NOMO-1 treated with dmso at 0.1 percent for 144 hours (cell line): ENCODE measurements at regions not wholly inside any gene's neighbourhood (a gene's known extent, or its start where the extent isn't known, plus 50 kb on each side); places are given as distances from the start of the nearest gene placed in this dataset.

Experiments
- DNase-seq: peaks from one replicate; lab custom pipeline; 2025; ENCODE audit not compliant: unreplicated experiment; lab: John Stamatoyannopoulos, UW

DNA sequence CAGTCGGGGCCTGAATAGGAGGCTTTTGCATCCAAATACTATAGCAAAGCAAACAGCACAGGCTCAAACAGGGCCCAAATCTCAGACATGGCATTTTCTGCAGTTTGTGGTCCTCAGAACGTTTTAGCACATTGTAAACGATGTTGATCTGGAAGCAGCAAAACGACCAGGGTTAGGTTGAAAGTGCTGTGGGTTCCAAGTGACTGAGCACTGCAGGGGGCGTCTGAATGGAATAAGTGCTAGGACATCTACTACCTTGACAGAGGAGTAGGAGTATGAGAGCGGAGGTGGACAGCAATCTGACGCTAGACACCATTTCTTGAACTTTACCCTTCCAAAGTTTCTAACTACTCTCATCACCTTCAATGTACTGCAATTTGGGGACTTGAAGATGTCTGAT is 214.9 kb downstream of the BARHL2 start:
- DNase-seq = no peak

DNA sequence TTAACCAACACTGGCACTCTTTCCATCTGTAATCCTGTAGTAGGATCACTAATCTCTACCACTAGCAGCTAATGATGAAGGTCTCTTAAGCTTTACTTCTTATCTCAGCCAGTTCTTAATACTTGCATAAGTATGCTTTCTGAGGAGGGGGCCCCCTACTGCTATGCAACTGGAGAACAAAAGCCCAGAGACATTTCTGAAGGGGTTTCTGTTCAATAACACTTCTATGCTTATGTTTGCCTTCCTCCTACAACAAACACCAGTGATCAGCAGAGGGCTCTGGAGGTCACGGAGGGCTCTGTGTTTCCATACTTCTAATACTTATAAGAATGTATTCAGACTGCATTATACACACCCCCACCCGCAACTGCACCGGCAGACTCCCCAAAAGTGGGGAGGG is 215.8 kb downstream of the BARHL2 start:
- DNase-seq = no peak

- no peak for DNase-seq
Measured at GRCh38 chr1:90494748-90495282, 222.3 kb downstream of the BARHL2 start.

GRCh38 chr1:90488451-90488850 is 228.7 kb downstream of the BARHL2 start:
- no peak for DNase-seq

DNA sequence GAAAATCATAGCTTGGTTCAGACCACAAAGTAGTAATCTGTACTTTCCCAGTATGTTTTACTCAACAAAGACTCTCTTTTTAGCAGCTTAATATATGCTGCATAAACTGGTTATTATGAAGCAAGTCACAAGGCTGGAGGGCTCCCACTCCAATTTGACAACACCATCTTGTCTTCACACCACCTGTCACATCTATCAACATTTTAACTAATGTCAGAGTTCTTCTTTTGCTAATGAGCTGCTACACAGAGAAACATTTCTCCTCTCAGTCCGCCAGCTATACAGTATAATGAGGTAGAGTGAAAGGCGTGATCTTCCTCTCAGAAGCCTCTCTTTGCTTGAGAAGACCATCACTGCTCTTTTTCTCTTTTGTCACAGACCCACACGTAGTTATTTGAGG is 230.1 kb downstream of the BARHL2 start:
- DNase-seq = no peak

DNA sequence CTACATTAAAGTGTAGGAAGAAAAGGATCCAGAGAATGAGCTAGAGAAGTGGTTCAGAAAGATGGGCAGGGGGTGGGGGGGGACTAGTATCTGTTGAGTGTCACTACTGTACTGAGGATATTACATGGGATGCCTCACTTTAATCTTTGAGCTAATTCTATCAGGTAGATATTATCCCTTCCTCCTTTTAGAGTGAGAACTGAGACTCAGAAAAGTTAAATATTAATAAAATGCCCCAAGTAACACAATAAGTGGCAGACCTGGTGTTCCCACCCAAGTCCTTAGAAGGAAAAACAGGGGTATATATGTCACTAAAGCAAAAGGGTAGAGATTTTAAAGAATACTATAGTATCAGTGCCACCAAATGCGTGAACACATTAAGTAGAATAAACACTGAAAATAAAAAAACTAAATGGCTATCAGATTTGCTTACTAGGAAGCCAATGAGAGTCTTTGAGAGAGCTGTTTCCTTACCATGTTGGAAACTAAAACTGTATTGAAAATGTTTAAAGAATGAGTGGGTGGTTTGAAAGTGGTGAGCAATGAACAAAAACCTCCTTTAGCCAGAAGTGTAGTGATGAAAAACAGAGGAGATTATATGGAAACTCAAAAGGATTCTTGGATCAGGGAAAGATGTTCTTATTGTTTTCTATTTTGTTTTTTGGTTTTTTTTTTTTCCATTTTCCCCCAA is 230.8 kb downstream of the BARHL2 start:
- DNase-seq = no peak

DNA sequence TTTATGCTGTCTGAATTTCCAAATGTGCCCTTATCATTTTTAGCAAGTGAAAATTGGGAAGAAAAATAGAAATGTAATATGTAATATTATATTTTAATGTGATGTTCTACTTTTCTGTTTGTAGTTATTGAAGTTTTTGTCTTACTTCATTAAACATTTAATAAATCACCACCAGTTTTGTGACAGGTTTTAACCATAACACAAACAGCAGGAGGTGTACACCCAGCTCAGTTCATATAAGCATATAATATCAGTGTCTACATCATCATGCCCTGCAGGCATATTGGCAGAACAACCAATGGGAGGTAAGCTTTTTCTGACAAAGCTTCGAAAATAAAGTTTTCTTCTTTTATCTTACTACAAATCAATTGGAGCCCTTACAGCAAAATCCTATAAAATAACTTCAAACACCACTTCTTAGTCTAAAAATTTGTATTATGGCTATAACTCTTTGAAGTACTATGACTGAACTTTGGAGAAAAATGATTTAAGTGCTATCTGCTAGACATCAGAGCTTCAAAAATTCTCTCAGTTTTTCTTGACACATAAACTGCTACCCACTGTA is 236.7 kb downstream of the BARHL2 start:
- DNase-seq = no peak

GRCh38 chr1:90476994-90477393 is 240.1 kb downstream of the BARHL2 start:
- no peak for DNase-seq

- DNase-seq = no peak
Measured at GRCh38 chr1:90476411-90476810, 240.7 kb downstream of the BARHL2 start.

DNA sequence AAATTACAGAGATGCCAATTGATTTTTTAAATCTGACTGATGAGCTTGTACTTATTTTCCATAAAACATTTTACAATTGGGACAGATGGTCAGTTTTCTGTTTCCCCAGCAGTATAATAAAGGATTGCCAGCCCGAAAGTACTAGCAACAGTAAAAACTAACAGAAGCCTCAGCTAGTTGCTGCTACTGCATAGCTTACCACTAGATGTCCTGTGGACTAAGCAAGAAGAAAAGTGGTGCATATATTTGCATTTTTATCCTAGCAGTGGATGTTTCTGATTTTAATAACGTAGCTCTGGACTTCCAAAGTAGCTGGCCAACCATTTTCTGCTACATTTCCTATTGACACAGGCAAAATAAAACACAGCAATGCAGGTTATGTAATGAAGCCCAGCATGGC is 241.5 kb downstream of the BARHL2 start:
- no peak for DNase-seq

DNA sequence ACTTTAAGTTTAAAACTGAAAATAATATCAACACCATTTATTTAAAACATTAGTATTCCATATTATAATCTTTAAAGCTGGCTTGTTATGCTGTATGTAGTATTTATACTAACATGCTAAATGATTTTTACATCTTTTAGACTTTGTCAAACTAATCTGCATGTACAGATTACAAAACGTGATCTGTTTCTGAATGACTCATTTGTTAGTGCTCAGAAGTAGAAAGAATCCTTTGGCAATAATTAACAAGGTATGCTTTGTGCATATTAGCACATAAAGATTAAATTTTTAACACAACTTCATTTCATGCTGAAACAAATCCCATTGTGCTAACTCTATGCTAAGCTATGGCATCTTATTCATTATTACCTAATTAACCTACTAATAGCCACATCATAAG is 242.4 kb downstream of the BARHL2 start:
- no peak for DNase-seq

DNA sequence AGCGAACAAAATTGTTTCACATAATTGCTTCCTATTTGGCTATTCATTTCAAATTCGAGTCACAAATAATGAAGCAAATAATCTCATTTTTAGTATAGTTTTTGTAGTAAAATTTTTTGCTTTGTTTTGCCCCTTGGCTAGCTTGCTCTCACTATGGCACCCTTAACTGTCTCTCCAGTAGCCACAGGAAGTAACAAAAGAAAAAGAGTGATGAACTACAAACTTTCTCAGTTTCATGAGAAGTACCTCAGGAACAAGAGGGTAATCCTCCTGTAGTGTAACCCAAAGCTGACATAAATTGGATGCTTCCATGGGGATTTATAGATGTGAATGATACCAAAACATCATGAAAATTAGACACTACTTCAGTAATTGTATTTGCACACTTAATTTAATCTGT is 242.9 kb downstream of the BARHL2 start:
- DNase-seq = no peak

- DNase-seq = no peak
Measured at GRCh38 chr1:90472775-90473174, 244.3 kb downstream of the BARHL2 start.

- no peak for DNase-seq
Measured at GRCh38 chr1:90459570-90459969, 257.5 kb downstream of the BARHL2 start.

- no peak for DNase-seq
Measured at GRCh38 chr1:90457985-90458384, 259.1 kb downstream of the BARHL2 start.

- DNase-seq = no peak
Measured at GRCh38 chr1:90452491-90452890, 264.6 kb downstream of the BARHL2 start.

DNA sequence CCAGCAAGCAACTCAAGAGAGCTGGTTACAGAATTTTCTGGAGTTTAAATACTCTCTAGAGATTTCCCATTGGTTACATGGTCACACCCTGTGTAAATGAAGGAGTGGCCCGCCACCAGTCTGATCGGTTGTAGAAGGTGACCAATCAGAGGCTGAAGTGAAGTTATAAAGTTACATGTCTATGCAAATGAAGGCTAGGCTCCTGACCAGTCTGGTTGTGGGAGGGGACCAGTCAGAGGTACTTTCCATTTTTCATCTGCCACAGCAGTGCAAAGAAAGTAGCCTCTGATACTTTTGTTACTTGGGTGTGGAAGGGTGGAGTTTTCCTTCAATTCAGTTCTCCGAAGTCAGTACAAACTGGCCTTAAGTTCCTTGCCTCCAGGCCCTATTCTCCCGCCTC is 273.7 kb downstream of the BARHL2 start:
- no peak for DNase-seq

- no peak for DNase-seq
Measured at GRCh38 chr1:90435351-90435750, 281.8 kb downstream of the BARHL2 start.

- no peak for DNase-seq
Measured at GRCh38 chr1:90434460-90434859, 282.6 kb downstream of the BARHL2 start.

GRCh38 chr1:90417126-90417525 is 300.0 kb downstream of the BARHL2 start:
- DNase-seq = no peak

- DNase-seq = no peak
Measured at GRCh38 chr1:90414201-90414600, 302.9 kb downstream of the BARHL2 start.

- no peak for DNase-seq
Measured at GRCh38 chr1:90413519-90413918, 303.6 kb downstream of the BARHL2 start.

DNA sequence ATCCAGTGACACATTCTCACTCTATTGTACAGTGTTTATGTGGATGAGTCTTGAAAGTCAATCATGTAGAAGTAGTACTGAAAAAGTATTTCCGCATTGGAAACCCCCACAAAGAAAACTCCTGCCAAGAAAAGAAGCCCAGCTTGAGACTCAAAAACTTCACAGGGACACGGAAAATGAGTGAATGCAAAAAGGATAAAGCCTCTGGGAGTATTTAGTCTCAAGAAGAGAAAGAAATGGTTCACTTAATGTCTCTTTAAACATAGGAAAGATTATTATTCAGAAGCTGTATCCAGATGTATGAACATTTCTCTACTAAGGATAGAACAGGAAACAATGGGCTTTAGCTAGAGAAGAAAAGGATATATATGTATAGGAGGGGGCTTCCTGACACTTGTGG is 304.5 kb downstream of the BARHL2 start:
- DNase-seq = no peak
